ENCODE measurements at regions not wholly inside any gene's neighbourhood (a gene's known extent, or its start where the extent isn't known, plus 50 kb on each side); places are given as distances from the start of the nearest gene placed in this dataset.

GRCh38 chr1:47548637-47549036, 110.8 kb downstream of the FOXD2 start:
- peaks cover under 1% of the 10 kb centered on the region; the same call in 1 of the 2 replicates for H3F3A ChIP-seq (ENCODE audit: insufficient read depth, low read depth)
- H2AFZ ChIP-seq: no peak overlapping the region
- intact Hi-C loops (cut with micrococcal nuclease; ENCODE audit: unreplicated experiment): no loop called here
- H3K4me1 ChIP-seq (replicated peaks; ENCODE audit: insufficient read depth): peaks cover 37% of the 10 kb centered on the region
- H3K79me2 ChIP-seq (ENCODE audit: low read depth): no peaks in the 10 kb centered on the region
- H3K4me2 ChIP-seq: no peak overlapping the region
- H4K20me1 ChIP-seq (ENCODE audit: insufficient read depth): no peaks in the 10 kb centered on the region
- BruUV-seq (replicated peaks): no TSS peak
- no peaks in the 10 kb centered on the region for H3K36me3 ChIP-seq (ENCODE audit: low read depth)
- TF ChIP-seq, protein P1, sequence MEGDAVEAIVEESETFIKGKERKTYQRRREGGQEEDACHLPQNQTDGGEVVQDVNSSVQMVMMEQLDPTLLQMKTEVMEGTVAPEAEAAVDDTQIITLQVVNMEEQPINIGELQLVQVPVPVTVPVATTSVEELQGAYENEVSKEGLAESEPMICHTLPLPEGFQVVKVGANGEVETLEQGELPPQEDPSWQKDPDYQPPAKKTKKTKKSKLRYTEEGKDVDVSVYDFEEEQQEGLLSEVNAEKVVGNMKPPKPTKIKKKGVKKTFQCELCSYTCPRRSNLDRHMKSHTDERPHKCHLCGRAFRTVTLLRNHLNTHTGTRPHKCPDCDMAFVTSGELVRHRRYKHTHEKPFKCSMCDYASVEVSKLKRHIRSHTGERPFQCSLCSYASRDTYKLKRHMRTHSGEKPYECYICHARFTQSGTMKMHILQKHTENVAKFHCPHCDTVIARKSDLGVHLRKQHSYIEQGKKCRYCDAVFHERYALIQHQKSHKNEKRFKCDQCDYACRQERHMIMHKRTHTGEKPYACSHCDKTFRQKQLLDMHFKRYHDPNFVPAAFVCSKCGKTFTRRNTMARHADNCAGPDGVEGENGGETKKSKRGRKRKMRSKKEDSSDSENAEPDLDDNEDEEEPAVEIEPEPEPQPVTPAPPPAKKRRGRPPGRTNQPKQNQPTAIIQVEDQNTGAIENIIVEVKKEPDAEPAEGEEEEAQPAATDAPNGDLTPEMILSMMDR (conservative IDR thresholded peaks at IDR 0.05): no peak
- no peak for TF ChIP-seq EZH2 (IDR thresholded peaks at IDR 0.05; ENCODE audit: low read depth)
- ChIA-PET CTCF (no interaction called here), POLR2A (ENCODE audit: unreplicated experiment) (no interaction called here)
- no peak for DNase-seq
- H3K4me3 ChIP-seq: no peak overlapping the region
- H3K27ac ChIP-seq: no peak overlapping the region
- H3K27me3 ChIP-seq (ENCODE audit: insufficient read depth, low read depth): no peaks in the 10 kb centered on the region
- H3K9me3 ChIP-seq (ENCODE audit: insufficient read depth, low read depth): no peaks in the 10 kb centered on the region
- no peaks in the 10 kb centered on the region for H3K9me2 ChIP-seq (ENCODE audit: insufficient read depth)

GRCh38 chr1:47549532-47549931, 111.7 kb downstream of the FOXD2 start:
- H3K27me3 ChIP-seq (ENCODE audit: insufficient read depth, low read depth): no peaks in the 10 kb centered on the region
- H3K4me2 ChIP-seq: 0 out of 2 replicates have a peak overlapping the region, but pooled peaks have one; percentile 13
- no peaks in the 10 kb centered on the region for H3K9me2 ChIP-seq (ENCODE audit: insufficient read depth)
- CTCF ChIA-PET: no interaction called here
- H3K9me3 ChIP-seq (ENCODE audit: insufficient read depth, low read depth): no peaks in the 10 kb centered on the region
- H3K4me1 ChIP-seq (replicated peaks; ENCODE audit: insufficient read depth): peaks cover 46% of the 10 kb centered on the region
- POLR2A ChIA-PET (ENCODE audit: unreplicated experiment): no interaction called here
- no TSS peak for BruUV-seq (replicated peaks)
- no peak for TF ChIP-seq EZH2 (IDR thresholded peaks at IDR 0.05; ENCODE audit: low read depth)
- TF ChIP-seq, protein P1 (conservative IDR thresholded peaks at IDR 0.05): no peak; the same call in 1 of the 2 replicates
- no peak for DNase-seq
- H2AFZ ChIP-seq: no peak overlapping the region
- H4K20me1 ChIP-seq (ENCODE audit: insufficient read depth): no peaks in the 10 kb centered on the region
- no peaks in the 10 kb centered on the region for H3K79me2 ChIP-seq (ENCODE audit: low read depth)
- intact Hi-C loops (cut with micrococcal nuclease; ENCODE audit: unreplicated experiment): no loop called here
- no peak overlapping the region for H3K27ac ChIP-seq
- H3K36me3 ChIP-seq (ENCODE audit: low read depth): no peaks in the 10 kb centered on the region
- H3F3A ChIP-seq (ENCODE audit: insufficient read depth, low read depth): peaks cover 10% of the 10 kb centered on the region
- H3K4me3 ChIP-seq: no peak overlapping the region

DNA sequence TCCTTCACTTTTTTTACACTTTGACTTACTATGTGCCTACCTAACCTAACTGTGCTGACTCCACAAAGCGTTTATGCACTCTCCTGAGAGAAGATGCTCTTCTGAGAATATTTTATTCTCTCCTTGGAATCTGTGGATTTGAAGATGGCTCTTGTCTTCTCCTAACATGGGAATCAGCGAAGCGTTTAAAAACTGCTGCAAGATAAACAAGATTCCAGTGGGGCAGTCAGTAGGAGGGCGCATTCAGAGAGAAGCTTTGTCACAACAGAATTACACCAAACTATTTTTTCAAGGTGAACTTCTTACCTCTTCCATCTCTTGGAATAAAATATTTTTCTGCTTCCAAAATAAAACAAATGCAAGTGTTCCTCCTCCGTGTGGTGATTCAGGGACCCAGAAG, 113.1 kb downstream of the FOXD2 start:
- H3F3A ChIP-seq (ENCODE audit: insufficient read depth, low read depth): peaks cover 24% of the 10 kb centered on the region
- no peaks in the 10 kb centered on the region for H3K9me2 ChIP-seq (ENCODE audit: insufficient read depth)
- intact Hi-C loops (cut with micrococcal nuclease; ENCODE audit: unreplicated experiment): no loop called here
- CTCF ChIA-PET: no interaction called here
- no peaks in the 10 kb centered on the region for H3K9me3 ChIP-seq (ENCODE audit: insufficient read depth, low read depth)
- H3K4me1 ChIP-seq (replicated peaks; ENCODE audit: insufficient read depth): peaks cover 56% of the 10 kb centered on the region
- no peak overlapping the region for H3K27ac ChIP-seq
- POLR2A ChIA-PET (ENCODE audit: unreplicated experiment): no interaction called here
- no peaks in the 10 kb centered on the region for H3K36me3 ChIP-seq (ENCODE audit: low read depth)
- H2AFZ ChIP-seq: no peak overlapping the region
- no TSS peak for BruUV-seq (replicated peaks)
- H3K27me3 ChIP-seq (ENCODE audit: insufficient read depth, low read depth): no peaks in the 10 kb centered on the region
- no peak for TF ChIP-seq EZH2 (IDR thresholded peaks at IDR 0.05; ENCODE audit: low read depth)
- TF ChIP-seq, protein P1 (conservative IDR thresholded peaks at IDR 0.05): no peak
- H3K4me3 ChIP-seq: no peak overlapping the region
- H3K79me2 ChIP-seq (ENCODE audit: low read depth): no peaks in the 10 kb centered on the region
- H4K20me1 ChIP-seq (ENCODE audit: insufficient read depth): no peaks in the 10 kb centered on the region
- DNase-seq: no peak
- H3K4me2 ChIP-seq: no peak overlapping the region
